NCI-H1436 treated with DMSO at 0.1 percent for 48 hours (cell line): ENCODE measurements at regions not wholly inside any gene's neighbourhood (a gene's known extent, or its start where the extent isn't known, plus 50 kb on each side); places are given as distances from the start of the nearest gene placed in this dataset.

Experiments
- DNase-seq: peaks from one replicate; lab custom pipeline; 2025; lab: John Stamatoyannopoulos, UW

DNA sequence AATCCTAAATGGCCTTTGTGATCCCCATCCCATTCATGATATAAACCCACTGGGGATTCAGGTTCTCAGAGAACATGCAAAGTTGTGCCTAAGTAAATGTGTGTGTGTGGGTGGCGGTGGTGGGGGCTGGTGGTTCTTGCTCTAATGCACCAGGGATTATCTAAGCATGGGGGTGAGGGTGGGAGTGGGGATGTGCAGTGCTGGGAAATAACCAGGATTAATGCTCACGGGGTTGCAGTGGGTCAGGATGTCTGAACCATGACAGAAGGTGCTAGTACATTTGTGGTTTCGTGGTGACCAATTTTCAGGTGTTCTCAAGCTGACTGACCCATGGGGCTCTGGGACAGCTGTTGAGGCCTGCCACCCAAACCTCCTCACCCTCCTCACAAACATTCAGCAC is 101.0 kb downstream of the ZNF608 start:
- no peak for DNase-seq

GRCh38 chr5:124644582-124644981 is 101.9 kb downstream of the ZNF608 start:
- DNase-seq: no peak

DNA sequence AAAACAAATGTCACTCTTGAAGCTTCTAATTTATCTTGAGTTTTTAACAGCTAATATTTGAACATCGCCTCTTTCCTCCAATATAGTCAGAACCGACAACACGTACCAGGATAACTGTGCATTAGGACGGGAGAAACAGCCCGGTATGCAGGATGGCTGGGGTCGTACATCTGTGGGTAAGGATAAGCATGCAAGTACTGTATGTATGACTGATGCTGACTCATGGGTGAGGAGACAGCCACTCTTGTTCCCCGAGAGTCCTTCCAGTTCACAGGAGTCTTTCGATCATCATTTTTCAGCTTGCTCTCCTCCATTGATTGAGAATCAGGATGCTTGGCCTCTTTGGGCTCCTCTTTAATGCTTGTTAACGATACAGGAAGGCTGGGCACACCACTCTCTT is 102.3 kb downstream of the ZNF608 start:
- DNase-seq: no peak

DNA sequence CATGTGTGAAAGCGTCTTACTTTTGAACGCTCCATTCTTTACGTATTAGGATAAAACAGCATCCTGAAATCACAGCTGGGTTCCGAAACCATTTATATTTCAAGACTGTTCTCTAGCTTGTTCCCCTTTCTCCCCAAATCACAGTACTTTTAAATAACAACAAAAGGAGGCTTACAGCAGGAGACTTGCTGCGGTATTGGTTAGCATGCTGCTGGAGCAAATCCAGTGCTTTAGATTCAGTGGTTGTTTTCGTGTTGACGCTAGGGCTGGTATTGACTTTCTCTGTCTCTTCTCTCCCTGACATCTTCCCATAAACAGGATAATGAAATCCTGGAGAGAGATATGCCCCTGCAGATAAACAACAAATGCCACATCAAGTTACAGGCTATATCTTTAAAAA is 103.1 kb downstream of the ZNF608 start:
- DNase-seq: no peak

DNA sequence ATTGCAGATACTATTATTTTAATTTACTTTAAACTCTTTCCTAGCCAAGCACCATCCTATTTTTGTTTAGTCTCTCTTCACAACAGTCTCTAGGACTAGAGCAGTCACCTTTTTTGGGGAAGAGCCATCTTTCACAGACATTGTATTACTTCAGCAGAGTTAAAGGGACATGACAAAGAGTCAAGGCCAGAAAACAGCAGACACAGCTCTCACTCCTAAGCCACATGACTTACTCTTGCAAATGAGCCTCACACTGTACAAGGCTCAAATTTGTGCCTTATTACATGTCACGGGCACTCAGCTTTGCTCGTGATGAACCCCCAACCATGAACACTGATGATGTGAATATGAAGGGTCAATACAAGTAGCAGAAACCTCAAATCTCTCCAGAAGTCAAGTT is 104.3 kb downstream of the ZNF608 start:
- DNase-seq: no peak

DNA sequence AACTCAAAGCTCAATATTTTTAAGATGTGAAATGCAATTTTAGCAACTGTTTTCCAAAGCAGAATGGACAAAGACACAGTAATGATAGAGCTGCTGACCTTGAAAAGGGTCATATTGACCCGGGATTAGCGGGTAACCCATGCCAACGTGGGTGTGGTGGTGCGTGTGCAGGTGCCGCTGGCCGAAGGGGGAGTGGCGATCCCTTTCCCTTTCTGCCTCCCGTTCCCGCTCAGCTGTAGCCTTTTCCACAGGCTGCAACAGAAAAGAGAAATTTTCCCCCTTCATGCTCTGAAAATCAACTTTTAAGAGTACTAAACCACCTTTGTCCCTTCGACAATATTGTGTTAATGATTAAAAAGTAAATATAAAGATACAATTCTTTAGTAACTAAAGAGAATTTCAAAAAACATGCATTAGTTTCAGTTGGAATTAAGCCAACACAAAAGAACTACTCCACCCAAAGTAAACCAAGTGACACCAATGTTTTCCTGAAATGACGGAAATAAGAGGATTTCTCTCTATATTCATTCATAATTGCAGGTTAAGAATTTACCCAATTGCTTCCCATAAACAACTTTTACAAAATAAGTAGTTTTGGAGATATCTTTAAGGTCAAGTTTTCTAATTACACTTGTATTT is 105.2 kb downstream of the ZNF608 start:
- DNase-seq: no peak

DNA sequence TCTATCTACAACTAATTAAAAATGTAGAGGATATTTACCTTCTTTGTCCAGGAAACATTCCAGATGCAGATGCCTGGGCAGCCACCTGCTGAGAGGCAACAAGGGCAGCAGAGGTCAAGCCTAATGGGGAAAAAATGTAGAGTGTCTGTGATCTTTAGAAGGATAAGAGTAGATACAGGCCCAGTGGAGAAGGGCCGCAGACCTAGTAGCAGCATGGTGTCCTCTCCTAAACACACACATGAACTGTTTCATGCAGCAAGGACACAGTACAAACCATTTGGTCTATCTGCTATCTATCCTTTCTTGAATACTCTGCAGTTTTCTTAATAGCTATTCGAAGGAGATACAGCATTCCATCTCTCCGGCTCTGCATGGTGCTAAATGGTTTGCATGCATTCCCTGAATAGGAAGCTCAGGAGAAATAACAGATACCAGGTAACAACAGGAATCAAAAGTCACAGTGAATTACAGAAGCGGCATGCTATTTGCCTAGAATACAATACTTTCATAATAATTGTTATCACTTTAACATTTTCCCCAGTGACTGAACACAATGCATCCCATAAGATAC is 107.3 kb downstream of the ZNF608 start:
- no peak for DNase-seq

DNA sequence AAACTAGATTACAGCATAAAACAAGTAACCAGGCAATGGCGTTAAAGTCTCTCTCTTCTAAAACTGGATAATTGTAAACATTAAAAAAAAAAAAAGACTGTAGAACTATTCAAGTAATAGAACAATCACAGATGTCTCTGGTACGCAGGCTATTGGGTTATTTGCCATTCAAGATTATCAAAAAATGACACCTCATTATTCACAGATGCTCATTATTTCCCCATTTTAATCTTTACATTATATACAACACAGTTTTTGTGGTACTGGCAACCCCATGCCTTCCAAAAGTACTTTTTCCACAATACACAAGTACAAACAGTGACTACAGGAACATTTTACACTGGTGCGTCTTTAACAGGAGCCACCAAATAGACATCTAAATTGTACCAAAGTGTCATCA is 109.4 kb downstream of the ZNF608 start:
- DNase-seq: no peak

GRCh38 chr5:124634741-124635323 is 111.6 kb downstream of the ZNF608 start:
- DNase-seq: no peak

GRCh38 chr5:124634228-124634739 is 112.2 kb downstream of the ZNF608 start:
- no peak for DNase-seq

DNA sequence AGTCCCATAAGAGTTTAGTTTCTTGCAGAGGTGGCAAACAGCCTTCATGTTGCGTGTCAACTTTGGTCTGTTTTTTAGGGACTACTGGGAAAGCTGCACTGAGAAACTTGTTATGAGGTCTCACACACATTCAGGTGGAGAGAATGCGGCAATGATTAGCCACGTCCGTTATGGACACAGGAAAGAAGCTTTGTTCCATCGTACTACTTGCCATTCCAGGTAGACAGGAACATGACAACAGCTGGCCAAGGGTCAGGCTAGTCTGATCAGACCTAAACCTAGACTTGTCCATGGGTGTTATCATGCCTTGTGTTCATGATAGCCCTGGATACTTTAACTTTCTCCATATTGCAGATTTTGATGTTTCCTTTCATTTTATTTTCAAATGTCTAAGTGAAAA is 113.2 kb downstream of the ZNF608 start:
- no peak for DNase-seq

DNA sequence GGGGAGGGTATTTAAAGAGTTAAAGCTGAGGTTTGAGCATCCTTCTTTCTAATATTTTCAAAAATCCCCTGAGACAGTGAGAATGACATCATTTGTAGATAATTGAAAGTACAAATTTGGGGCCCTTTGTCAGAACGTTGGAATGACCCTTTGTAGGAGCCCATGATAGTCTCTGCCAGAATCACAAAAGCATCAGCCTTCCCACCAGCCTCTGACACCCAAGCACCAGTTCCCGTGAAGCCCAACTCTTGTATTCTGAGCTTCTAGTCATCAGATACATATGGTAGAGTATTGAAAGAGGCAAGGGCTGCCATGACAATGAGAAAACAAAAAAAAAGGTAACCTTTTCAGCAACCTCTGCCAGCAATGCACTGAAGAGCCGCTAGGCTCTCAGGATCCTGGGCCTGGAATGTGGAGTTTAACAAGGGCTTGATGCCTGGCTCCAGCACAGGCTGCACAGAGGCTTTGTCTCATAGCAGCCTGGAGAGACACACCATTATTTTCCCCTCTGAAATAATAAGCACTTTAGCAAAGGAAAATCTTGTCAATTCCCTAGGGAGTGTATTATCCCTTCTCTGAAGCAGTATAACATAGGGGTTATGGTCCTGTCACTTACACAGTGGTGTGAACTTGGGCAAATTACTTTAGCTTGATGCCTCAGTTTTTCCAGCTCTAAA is 114.4 kb downstream of the ZNF608 start:
- peak; percentile 16 for DNase-seq

GRCh38 chr5:124630767-124631704 is 115.4 kb downstream of the ZNF608 start:
- no peak for DNase-seq

DNA sequence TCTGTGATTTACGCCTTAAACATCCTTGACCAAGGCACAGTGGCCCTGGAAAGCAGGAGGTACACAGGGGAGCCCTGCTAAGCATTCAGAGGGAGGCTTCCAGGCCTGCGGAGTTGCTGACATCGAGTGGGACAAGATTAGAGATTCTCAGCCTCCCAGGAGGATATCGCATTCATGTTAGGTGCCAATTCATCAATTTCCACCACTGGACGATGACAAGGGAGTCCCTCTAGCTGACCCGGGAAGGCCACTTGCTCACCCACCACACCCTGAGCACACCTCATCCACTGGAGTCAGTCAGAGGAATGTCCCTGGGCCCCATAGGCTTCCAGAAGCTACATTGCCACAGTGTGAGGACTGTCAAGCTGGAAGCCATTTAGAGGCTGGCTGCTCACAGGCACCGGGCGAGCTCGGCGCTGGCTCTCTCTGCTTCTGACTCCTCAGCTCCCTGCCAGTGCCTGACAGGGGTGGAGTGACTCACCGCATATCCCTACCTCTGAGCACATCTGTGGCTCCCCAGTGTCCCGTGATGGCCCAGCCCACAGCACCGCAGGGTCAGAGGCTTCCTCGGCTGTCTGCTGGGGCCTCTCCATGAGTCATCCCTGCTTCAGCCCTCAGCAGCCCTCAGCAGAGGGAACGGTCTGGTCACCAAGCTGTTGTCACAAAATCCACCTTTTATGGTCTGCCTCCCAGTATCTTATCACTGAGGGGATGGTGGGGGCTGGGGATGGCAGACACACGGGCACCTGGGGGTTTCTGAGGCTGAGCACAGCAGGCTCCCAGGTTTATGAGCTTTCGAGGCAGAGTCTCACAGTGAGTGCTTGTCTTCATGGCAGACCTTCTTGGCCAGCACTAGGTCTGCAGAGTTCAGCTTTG is 117.5 kb downstream of the ZNF608 start:
- DNase-seq: no peak

GRCh38 chr5:124627815-124628595 is 118.4 kb downstream of the ZNF608 start:
- no peak for DNase-seq

DNA sequence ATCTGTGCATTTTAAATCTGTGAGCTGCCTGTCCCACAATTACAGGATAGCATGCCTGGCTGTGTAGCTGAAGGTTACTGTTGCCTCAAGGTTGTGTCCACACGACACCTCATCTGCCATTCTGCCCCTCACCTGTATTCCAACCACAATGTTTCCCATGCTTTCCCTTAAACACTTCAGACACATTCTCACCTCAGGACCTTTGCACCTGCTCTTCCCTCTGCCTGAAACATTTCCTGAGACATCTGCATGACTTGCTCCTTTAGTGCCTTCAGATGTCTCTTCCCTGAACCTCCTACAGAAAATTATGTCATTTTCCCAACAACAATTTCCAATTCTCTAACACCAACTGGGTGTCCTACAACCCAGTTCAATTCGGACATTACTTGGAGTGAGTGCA is 120.4 kb downstream of the ZNF608 start:
- no peak for DNase-seq

DNA sequence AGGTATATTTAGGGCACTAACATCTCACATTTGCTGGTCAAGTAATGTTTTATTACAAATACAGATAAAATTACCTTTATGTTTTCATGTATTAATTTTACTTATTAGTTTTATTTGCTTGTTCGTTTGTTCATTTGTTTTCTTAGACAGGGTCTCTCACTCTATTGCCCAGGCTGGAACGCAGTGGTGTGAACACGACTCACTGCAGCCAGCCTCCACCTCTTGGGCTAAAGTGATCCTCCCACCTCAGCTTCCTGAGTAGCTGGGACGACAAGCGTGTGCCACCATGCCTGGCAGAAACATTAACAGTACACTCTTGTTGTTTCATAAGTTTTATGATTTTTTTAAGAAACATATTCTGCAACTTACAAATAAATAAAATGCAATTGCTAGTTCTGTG is 123.2 kb downstream of the ZNF608 start:
- no peak for DNase-seq

DNA sequence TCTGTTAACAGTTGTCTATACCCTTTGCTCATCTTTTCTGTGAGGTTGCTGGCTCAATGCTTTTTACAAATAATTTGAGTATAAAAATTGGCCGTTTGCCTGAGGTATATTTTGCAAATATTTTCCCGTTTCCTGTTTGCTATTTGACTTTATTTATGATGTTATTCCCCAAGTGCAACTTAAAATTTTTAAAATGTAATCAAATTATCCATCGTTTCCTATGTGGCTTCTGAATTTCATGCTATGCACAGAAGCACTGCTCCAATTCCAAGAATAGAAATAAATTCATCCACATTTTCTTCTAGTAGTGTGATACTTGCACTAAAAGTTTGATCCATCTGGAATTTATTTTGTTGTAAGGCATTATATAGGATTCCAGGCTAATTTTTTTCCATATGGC is 123.6 kb downstream of the ZNF608 start:
- DNase-seq: no peak

GRCh38 chr5:124621279-124621678 is 125.2 kb downstream of the ZNF608 start:
- no peak for DNase-seq

DNA sequence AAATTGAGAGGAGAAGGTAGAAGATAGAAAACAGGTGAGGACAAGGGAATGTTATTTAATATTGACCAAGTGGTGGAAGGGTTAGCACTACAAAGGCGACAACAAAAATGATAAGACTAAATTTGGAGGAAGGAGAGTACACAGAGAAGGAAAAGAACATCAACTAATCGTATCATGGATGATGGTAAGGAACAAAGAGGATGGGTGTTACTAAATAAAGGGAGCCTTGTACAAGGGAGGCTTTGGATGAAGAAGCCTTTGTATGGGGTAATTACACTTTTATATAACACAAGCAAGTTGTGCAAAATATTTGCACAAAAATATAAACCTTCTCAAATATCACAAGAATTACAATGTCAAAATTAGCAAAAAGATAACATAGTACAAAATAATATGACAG is 125.7 kb downstream of the ZNF608 start:
- no peak for DNase-seq
